HG02759 (cell line): ENCODE measurements at regions not wholly inside any gene's neighbourhood (a gene's known extent, or its start where the extent isn't known, plus 50 kb on each side); places are given as distances from the start of the nearest gene placed in this dataset.

Source experiments
- ATAC-seq: cut with Tn5 transposase; IDR thresholded peaks from one replicate; pipeline ENCODE4 v1.9.1; 2021; ENCODE audit warnings: mild to moderate bottlenecking, moderate library complexity; ENCODE audit not compliant: unreplicated experiment

GRCh38 chr14:34931206-34931605 is 51.6 kb upstream of the SRP54 start:
- no peak for ATAC-seq

GRCh38 chr14:34930591-34931091 is 52.2 kb upstream of the SRP54 start:
- ATAC-seq = peak; percentile 55

- no peak for ATAC-seq
Observed at GRCh38 chr14:34926552-34926951, 51.4 kb upstream of the BAZ1A start.
